ENCODE measurements at regions not wholly inside any gene's neighbourhood (a gene's known extent, or its start where the extent isn't known, plus 50 kb on each side); places are given as distances from the start of the nearest gene placed in this dataset.
"Not testable (repeated sequence)": the region's sequence is repeated elsewhere in the genome, so short reads cannot be mapped to it uniquely, and the experiment has no call there.

- H3K27ac Mint-ChIP-seq; H3K36me3 Mint-ChIP-seq (ENCODE audit: low read depth); H3K4me3 Mint-ChIP-seq; intact Hi-C loops (cut with micrococcal nuclease); H3K27me3 Mint-ChIP-seq; H3K4me1 Mint-ChIP-seq (ENCODE audit: low read depth): not testable (repeated sequence)
- H3K9me3 Mint-ChIP-seq, result peaks cover 18% of the 10 kb centered on the region
Measured at GRCh38 chr5:104039871-104040270, 477.3 kb upstream of the NUDT12 start.

GRCh38 chr5:104037136-104037535, 474.5 kb upstream of the NUDT12 start:
- H3K36me3 Mint-ChIP-seq (ENCODE audit: low read depth); intact Hi-C loops (cut with micrococcal nuclease); H3K4me1 Mint-ChIP-seq (ENCODE audit: low read depth); H3K4me3 Mint-ChIP-seq; H3K27ac Mint-ChIP-seq; H3K27me3 Mint-ChIP-seq: not testable (repeated sequence)
- H3K9me3 Mint-ChIP-seq, result peaks cover 12% of the 10 kb centered on the region

- H3K36me3 Mint-ChIP-seq (ENCODE audit: low read depth); H3K27me3 Mint-ChIP-seq; H3K4me3 Mint-ChIP-seq; H3K9me3 Mint-ChIP-seq; H3K4me1 Mint-ChIP-seq (ENCODE audit: low read depth); intact Hi-C loops (cut with micrococcal nuclease); H3K27ac Mint-ChIP-seq: not testable (repeated sequence)
Measured at GRCh38 chr5:104033186-104033585, 470.6 kb upstream of the NUDT12 start.

- Mint-ChIP-seq H3K27ac (no peak overlapping the region), H3K27me3 (no peaks in the 10 kb centered on the region), H3K9me3 (peaks cover 37% of the 10 kb centered on the region), H3K36me3 (ENCODE audit: low read depth) (no peaks in the 10 kb centered on the region), H3K4me3 (no peak overlapping the region), H3K4me1 (ENCODE audit: low read depth) (no peaks in the 10 kb centered on the region)
- intact Hi-C loops (cut with micrococcal nuclease), result no loop called here
Measured at GRCh38 chr5:104024538-104024937, 461.9 kb upstream of the NUDT12 start.

- peaks cover 43% of the 10 kb centered on the region for H3K9me3 Mint-ChIP-seq
- intact Hi-C loops (cut with micrococcal nuclease), result no loop called here
- no peaks in the 10 kb centered on the region for H3K36me3 Mint-ChIP-seq (ENCODE audit: low read depth)
- no peak overlapping the region for H3K27ac Mint-ChIP-seq
- H3K4me1 Mint-ChIP-seq (ENCODE audit: low read depth), result no peaks in the 10 kb centered on the region
- no peaks in the 10 kb centered on the region for H3K27me3 Mint-ChIP-seq
- H3K4me3 Mint-ChIP-seq, result no peak overlapping the region
Measured at GRCh38 chr5:104023739-104024138, 461.1 kb upstream of the NUDT12 start.

- intact Hi-C loops (cut with micrococcal nuclease), result no loop called here
- Mint-ChIP-seq H3K4me1 (ENCODE audit: low read depth) (no peaks in the 10 kb centered on the region), H3K36me3 (ENCODE audit: low read depth) (no peaks in the 10 kb centered on the region), H3K27ac (no peak overlapping the region), H3K9me3 (peaks cover 29% of the 10 kb centered on the region), H3K27me3 (no peaks in the 10 kb centered on the region), H3K4me3 (no peak overlapping the region)
Measured at GRCh38 chr5:104019956-104020355, 457.4 kb upstream of the NUDT12 start.

GRCh38 chr5:104018299-104018698, 455.7 kb upstream of the NUDT12 start:
- Mint-ChIP-seq H3K27me3 (no peaks in the 10 kb centered on the region), H3K9me3 (peaks cover 30% of the 10 kb centered on the region), H3K36me3 (ENCODE audit: low read depth) (no peaks in the 10 kb centered on the region), H3K4me3 (no peak overlapping the region), H3K4me1 (ENCODE audit: low read depth) (no peaks in the 10 kb centered on the region), H3K27ac (no peak overlapping the region)
- intact Hi-C loops (cut with micrococcal nuclease), result no loop called here

- Mint-ChIP-seq H3K4me3 (no peak overlapping the region), H3K27ac (no peak overlapping the region), H3K27me3 (no peaks in the 10 kb centered on the region), H3K9me3 (peaks cover 30% of the 10 kb centered on the region), H3K4me1 (ENCODE audit: low read depth) (no peaks in the 10 kb centered on the region), H3K36me3 (ENCODE audit: low read depth) (no peaks in the 10 kb centered on the region)
- intact Hi-C loops (cut with micrococcal nuclease), result no loop called here
Measured at GRCh38 chr5:104016646-104017045, 454.1 kb upstream of the NUDT12 start.

GRCh38 chr5:104015765-104016164, 453.2 kb upstream of the NUDT12 start:
- Mint-ChIP-seq H3K27ac (no peak overlapping the region), H3K9me3 (peaks cover 30% of the 10 kb centered on the region), H3K36me3 (ENCODE audit: low read depth) (no peaks in the 10 kb centered on the region), H3K4me3 (no peak overlapping the region), H3K4me1 (ENCODE audit: low read depth) (no peaks in the 10 kb centered on the region), H3K27me3 (no peaks in the 10 kb centered on the region)
- intact Hi-C loops (cut with micrococcal nuclease), result no loop called here

GRCh38 chr5:104002783-104003182, 440.2 kb upstream of the NUDT12 start:
- H3K4me3 Mint-ChIP-seq; H3K4me1 Mint-ChIP-seq (ENCODE audit: low read depth); H3K36me3 Mint-ChIP-seq (ENCODE audit: low read depth); H3K27ac Mint-ChIP-seq; intact Hi-C loops (cut with micrococcal nuclease); H3K27me3 Mint-ChIP-seq: not testable (repeated sequence)
- H3K9me3 Mint-ChIP-seq, result peaks cover 13% of the 10 kb centered on the region

- H3K4me1 Mint-ChIP-seq (ENCODE audit: low read depth), result no peaks in the 10 kb centered on the region
- intact Hi-C loops (cut with micrococcal nuclease), result no loop called here
- no peaks in the 10 kb centered on the region for H3K27me3 Mint-ChIP-seq
- H3K36me3 Mint-ChIP-seq (ENCODE audit: low read depth), result no peaks in the 10 kb centered on the region
- no peak overlapping the region for H3K4me3 Mint-ChIP-seq
- H3K27ac Mint-ChIP-seq, result no peak overlapping the region
- no peaks in the 10 kb centered on the region for H3K9me3 Mint-ChIP-seq
Measured at GRCh38 chr5:104001136-104001535, 438.5 kb upstream of the NUDT12 start.

- no peaks in the 10 kb centered on the region for H3K4me1 Mint-ChIP-seq (ENCODE audit: low read depth)
- no peak overlapping the region for H3K4me3 Mint-ChIP-seq
- H3K36me3 Mint-ChIP-seq (ENCODE audit: low read depth), result no peaks in the 10 kb centered on the region
- intact Hi-C loops (cut with micrococcal nuclease), result no loop called here
- H3K27me3 Mint-ChIP-seq, result no peaks in the 10 kb centered on the region
- peaks cover 29% of the 10 kb centered on the region for H3K9me3 Mint-ChIP-seq
- H3K27ac Mint-ChIP-seq, result no peak overlapping the region
Measured at GRCh38 chr5:103993031-103993430, 430.4 kb upstream of the NUDT12 start.

- Mint-ChIP-seq H3K4me1 (ENCODE audit: low read depth) (no peaks in the 10 kb centered on the region), H3K4me3 (no peak overlapping the region), H3K27me3 (no peaks in the 10 kb centered on the region), H3K9me3 (peaks cover 40% of the 10 kb centered on the region), H3K36me3 (ENCODE audit: low read depth) (no peaks in the 10 kb centered on the region), H3K27ac (no peak overlapping the region)
- intact Hi-C loops (cut with micrococcal nuclease), result no loop called here
Measured at GRCh38 chr5:103990064-103990463, 427.5 kb upstream of the NUDT12 start.

- Mint-ChIP-seq H3K4me1 (ENCODE audit: low read depth) (no peaks in the 10 kb centered on the region), H3K9me3 (peaks cover 27% of the 10 kb centered on the region), H3K4me3 (no peak overlapping the region), H3K36me3 (ENCODE audit: low read depth) (no peaks in the 10 kb centered on the region), H3K27ac (no peak overlapping the region), H3K27me3 (no peaks in the 10 kb centered on the region)
- intact Hi-C loops (cut with micrococcal nuclease), result no loop called here
Measured at GRCh38 chr5:103981592-103981991, 419.0 kb upstream of the NUDT12 start.

GRCh38 chr5:103973669-103974068, 411.1 kb upstream of the NUDT12 start:
- H3K4me3 Mint-ChIP-seq, result no peak overlapping the region

GRCh38 chr5:103966295-103966694, 403.7 kb upstream of the NUDT12 start:
- intact Hi-C loops (cut with micrococcal nuclease), result not testable (repeated sequence)

More at GRCh38 chr5:103973669-103974068, 411.1 kb upstream of the NUDT12 start:
- no peaks in the 10 kb centered on the region for H3K4me1 Mint-ChIP-seq (ENCODE audit: low read depth)
- intact Hi-C loops (cut with micrococcal nuclease), result no loop called here
- no peaks in the 10 kb centered on the region for H3K36me3 Mint-ChIP-seq (ENCODE audit: low read depth)
- no peak overlapping the region for H3K27ac Mint-ChIP-seq
- no peaks in the 10 kb centered on the region for H3K27me3 Mint-ChIP-seq
- H3K9me3 Mint-ChIP-seq, result peaks cover 58% of the 10 kb centered on the region

More at GRCh38 chr5:103966295-103966694, 403.7 kb upstream of the NUDT12 start:
- H3K36me3 Mint-ChIP-seq (ENCODE audit: low read depth); H3K27me3 Mint-ChIP-seq; H3K4me3 Mint-ChIP-seq; H3K27ac Mint-ChIP-seq; H3K4me1 Mint-ChIP-seq (ENCODE audit: low read depth): not testable (repeated sequence)
- H3K9me3 Mint-ChIP-seq, result peaks cover 38% of the 10 kb centered on the region
